ENCODE measurements at regions not wholly inside any gene's neighbourhood (a gene's known extent, or its start where the extent isn't known, plus 50 kb on each side); places are given as distances from the start of the nearest gene placed in this dataset.

DNA sequence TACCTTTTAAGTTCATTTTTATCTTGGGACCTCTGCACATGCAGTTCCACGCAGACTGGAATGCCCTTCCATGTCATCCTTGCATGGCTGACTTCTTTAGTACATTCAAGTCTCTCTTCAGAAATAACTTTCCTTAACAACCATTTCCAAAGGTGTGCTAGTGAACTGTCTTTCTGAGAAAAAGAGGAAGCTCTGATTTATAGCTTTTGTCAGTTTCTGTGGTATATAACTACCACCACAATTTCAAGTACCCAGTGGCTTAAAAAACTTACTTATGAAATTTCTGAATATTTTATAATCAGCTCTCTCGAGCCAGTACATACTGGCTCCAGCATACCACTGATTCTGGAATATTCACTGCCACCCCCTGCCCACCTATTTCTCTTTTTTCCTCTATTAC is 1613.8 kb downstream of the MAT2B start:
- no peak for TF ChIP-seq CTCF (conservative IDR thresholded peaks at IDR 0.05; ENCODE audit: low read length)
- TF ChIP-seq EZH2phosphoT487 (IDR thresholded peaks at IDR 0.05; ENCODE audit: borderline replicate concordance, low read depth, low read length), result no peak
